A673 (cell line): ENCODE measurements at regions not wholly inside any gene's neighbourhood (a gene's known extent, or its start where the extent isn't known, plus 50 kb on each side); places are given as distances from the start of the nearest gene placed in this dataset.

Experiments used
- EZH2 ChIP-seq: fragments of 200-600 bp; sonication (generic); IDR thresholded peaks from 2 replicates; pipeline ENCODE4 v1.6.1; 2017; ENCODE audit warnings: borderline replicate concordance, low read depth, mild to moderate bottlenecking, mixed read lengths, antibody characterized with exemption, low read length; ENCODE audit not compliant: poor library complexity, severe bottlenecking
- TF ChIP-seq, protein P1 (sequence below): fragments of 300-800, 200-600 bp; sonication (generic); conservative IDR thresholded peaks from 2 replicates; pipeline ENCODE4 v1.5.1; 2017; ENCODE audit warnings: low read depth, mild to moderate bottlenecking, antibody characterized with exemption, low read length, moderate library complexity, mixed read lengths

DNA sequence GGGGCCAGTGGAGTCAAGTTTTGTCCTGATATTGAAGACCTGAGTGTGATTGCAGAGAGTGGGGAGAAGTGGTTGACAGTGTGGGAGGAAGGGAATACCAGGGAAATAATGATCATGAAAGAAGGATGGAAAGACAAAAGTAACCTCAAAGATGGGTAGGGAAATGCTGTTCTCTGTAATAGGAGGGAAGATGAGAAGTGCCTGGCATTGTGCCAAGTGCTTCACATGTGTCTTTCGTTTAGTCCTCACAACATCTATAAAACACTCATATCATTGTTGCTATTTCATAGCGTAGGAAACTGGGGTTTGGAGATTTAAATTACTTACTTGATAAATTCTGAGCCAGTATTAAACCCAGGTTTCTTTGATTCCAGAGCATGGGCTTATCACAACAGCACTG, 472.3 kb downstream of the LRRC70 start:
- no peak for TF ChIP-seq EZH2
- TF ChIP-seq, protein P1, sequence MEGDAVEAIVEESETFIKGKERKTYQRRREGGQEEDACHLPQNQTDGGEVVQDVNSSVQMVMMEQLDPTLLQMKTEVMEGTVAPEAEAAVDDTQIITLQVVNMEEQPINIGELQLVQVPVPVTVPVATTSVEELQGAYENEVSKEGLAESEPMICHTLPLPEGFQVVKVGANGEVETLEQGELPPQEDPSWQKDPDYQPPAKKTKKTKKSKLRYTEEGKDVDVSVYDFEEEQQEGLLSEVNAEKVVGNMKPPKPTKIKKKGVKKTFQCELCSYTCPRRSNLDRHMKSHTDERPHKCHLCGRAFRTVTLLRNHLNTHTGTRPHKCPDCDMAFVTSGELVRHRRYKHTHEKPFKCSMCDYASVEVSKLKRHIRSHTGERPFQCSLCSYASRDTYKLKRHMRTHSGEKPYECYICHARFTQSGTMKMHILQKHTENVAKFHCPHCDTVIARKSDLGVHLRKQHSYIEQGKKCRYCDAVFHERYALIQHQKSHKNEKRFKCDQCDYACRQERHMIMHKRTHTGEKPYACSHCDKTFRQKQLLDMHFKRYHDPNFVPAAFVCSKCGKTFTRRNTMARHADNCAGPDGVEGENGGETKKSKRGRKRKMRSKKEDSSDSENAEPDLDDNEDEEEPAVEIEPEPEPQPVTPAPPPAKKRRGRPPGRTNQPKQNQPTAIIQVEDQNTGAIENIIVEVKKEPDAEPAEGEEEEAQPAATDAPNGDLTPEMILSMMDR: no peak
